WERI-Rb-1 (cell line): ENCODE measurements at regions not wholly inside any gene's neighbourhood (a gene's known extent, or its start where the extent isn't known, plus 50 kb on each side); places are given as distances from the start of the nearest gene placed in this dataset.

ENCODE experiments used
- DNase-seq: peaks from one replicate; pipeline ENCODE4 v3.0.0-alpha.2; 2020
- H3K27ac ChIP-seq: fragments of 250-450 bp; sonication (Bioruptor Pico); 2 replicates; pipeline ENCODE4 v1.5.1; 2020; ENCODE audit warnings: mild to moderate bottlenecking, moderate library complexity
- H3K27me3 ChIP-seq: fragments of 250-450 bp; sonication (Bioruptor Pico); 2 replicates; pipeline ENCODE4 v1.5.1; 2021; ENCODE audit warnings: mild to moderate bottlenecking, low read depth, moderate library complexity; ENCODE audit not compliant: insufficient read depth, severe bottlenecking
- H3K36me3 ChIP-seq: fragments of 250-450 bp; sonication (Bioruptor Pico); 2 replicates; pipeline ENCODE4 v1.5.1; 2020; ENCODE audit warnings: mild to moderate bottlenecking, moderate library complexity
- H3K4me3 ChIP-seq: 2 replicates; pipeline ENCODE4 v1.5.1; 2011; ENCODE audit warnings: low read depth, mild to moderate bottlenecking, control low read depth, low read length
- H3K9me3 ChIP-seq: fragments of 250-450 bp; sonication (Bioruptor Pico); 2 replicates; pipeline ENCODE4 v1.5.1; 2021; ENCODE audit warnings: mild to moderate bottlenecking, moderate library complexity; ENCODE audit not compliant: severe bottlenecking
- TF ChIP-seq, protein P1 (sequence below): IDR thresholded peaks from 2 replicates; pipeline ENCODE4 v1.5.1; 2011; ENCODE audit warnings: low read depth, mild to moderate bottlenecking, control low read depth, inconsistent platforms, low read length

DNA sequence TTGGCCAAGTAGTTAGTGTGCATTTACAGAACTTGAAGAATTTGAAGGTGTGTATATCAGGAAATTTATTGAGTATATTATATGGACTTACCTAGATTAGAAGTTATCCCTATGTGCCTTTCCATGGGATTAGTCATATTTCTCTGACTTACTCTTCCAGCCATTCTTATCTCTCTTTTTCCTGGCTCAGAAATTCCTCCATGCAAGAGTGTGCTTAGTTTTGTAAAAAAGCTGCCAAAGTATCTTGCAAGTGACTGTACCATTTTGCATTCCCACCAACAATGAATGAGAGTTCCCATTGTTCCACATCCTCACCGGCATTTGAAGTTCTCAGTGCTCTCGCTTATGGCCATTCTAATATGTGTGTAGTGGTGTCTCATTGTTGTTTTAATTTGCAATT is 82.2 kb upstream of the GUCA2B start:
- Histone ChIP-seq H3K4me3 (no peak overlapping the region), H3K27me3 (no peaks in the 10 kb centered on the region), H3K36me3 (no peaks in the 10 kb centered on the region), H3K27ac (no peak overlapping the region), H3K9me3 (no peaks in the 10 kb centered on the region)
- no peak for DNase-seq
- TF ChIP-seq, protein P1, sequence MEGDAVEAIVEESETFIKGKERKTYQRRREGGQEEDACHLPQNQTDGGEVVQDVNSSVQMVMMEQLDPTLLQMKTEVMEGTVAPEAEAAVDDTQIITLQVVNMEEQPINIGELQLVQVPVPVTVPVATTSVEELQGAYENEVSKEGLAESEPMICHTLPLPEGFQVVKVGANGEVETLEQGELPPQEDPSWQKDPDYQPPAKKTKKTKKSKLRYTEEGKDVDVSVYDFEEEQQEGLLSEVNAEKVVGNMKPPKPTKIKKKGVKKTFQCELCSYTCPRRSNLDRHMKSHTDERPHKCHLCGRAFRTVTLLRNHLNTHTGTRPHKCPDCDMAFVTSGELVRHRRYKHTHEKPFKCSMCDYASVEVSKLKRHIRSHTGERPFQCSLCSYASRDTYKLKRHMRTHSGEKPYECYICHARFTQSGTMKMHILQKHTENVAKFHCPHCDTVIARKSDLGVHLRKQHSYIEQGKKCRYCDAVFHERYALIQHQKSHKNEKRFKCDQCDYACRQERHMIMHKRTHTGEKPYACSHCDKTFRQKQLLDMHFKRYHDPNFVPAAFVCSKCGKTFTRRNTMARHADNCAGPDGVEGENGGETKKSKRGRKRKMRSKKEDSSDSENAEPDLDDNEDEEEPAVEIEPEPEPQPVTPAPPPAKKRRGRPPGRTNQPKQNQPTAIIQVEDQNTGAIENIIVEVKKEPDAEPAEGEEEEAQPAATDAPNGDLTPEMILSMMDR, result no peak

DNA sequence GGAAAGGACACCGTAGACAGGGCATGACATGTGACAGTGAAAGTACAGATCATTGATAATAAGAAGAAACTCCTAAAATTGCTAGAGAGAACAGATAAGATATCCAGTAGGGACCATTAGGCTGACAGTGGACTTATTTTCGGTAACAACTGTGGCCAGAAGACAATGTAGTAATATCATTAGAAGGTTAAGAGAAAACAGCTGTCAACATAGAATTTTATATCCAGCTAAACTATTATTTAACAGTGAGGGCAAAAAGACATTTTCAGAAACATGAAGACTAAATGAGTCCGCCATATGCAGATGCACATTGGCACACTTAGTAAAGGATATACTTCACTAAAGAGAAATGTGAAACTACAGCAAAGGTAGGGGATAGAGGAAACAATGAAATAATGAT is 95.4 kb upstream of the GUCA2B start:
- H3K27ac ChIP-seq, result no peak overlapping the region
- H3K36me3 ChIP-seq, result no peaks in the 10 kb centered on the region
- peaks cover 11% of the 10 kb centered on the region for H3K9me3 ChIP-seq
- H3K27me3 ChIP-seq, result no peaks in the 10 kb centered on the region
- no peak for DNase-seq
- TF ChIP-seq, protein P1, result no peak
- no peak overlapping the region for H3K4me3 ChIP-seq

DNA sequence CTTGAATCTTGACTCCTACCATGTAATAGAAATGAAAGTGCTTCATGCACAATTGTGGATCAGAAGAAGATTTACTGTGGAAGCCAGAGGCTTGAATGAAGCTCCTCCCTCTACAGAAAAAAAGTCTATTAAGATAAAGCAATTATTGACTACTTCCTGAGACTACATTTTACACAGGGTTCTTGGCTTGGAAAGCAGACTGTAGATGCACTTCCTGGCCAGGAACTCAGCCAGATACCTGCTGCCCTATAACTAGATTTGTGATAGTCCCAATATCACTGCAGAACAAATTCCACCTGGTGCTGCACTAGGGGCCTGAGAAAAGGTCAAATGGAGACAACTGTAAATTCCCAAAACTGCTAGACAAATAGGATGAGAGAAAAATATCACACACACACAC is 96.8 kb upstream of the GUCA2B start:
- H3K36me3 ChIP-seq, result no peaks in the 10 kb centered on the region
- no peak overlapping the region for H3K4me3 ChIP-seq
- no peak overlapping the region for H3K27ac ChIP-seq
- no peak for DNase-seq
- peaks cover 11% of the 10 kb centered on the region for H3K9me3 ChIP-seq
- TF ChIP-seq, protein P1, result no peak
- no peaks in the 10 kb centered on the region for H3K27me3 ChIP-seq

DNA sequence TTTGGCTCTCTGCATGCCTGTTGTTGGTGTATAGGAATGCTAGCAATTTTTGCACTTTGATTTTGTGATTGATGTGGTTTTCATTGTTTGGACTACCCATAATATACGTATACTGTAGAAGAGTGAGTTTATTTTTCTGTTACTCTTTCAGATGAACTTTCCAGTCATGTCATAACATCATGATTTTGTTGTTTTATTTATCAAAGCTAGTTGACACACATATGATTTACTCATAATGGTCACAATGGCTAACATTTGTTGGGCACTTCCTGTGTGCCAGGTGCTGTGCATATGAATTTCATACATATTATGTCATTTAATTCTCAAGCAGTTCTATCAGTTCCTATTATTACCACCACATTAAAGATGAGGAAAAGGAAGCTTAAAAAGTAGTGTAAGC is 98.1 kb upstream of the GUCA2B start:
- Histone ChIP-seq H3K27ac (no peak overlapping the region), H3K9me3 (peaks cover 11% of the 10 kb centered on the region), H3K36me3 (no peaks in the 10 kb centered on the region), H3K27me3 (no peaks in the 10 kb centered on the region), H3K4me3 (no peak overlapping the region)
- TF ChIP-seq, protein P1, result no peak
- DNase-seq, result no peak

DNA sequence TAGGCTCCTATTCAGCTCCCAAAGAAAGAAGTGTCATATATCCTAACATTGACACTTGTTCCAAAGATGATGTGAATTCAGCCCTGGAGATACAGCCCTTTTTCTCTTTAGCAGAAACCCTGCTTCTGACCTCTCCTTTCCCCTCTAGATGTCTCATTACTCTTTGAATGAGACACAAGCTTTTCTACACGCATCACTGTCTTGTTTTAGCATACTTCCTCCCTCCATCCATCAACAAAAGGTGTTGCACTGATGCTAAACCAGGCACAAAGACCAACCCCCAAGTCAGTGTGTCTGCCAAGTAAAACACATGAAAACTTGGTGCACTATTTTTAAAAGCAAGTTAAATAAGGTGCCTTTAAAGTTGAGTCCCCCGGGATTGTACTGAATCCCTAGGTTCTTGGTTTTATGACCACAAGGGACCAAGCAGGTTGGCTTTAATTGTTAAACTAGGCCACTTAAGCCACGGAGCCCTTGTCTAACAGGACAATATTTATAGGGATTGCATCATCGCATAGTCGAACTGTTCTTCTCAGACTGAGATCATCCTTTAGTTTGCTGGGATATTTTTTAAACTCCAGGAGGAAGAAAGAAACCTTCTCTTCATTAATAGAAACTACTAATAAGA is 101.0 kb upstream of the GUCA2B start:
- DNase-seq, result no peak
- TF ChIP-seq, protein P1, result no peak

DNA sequence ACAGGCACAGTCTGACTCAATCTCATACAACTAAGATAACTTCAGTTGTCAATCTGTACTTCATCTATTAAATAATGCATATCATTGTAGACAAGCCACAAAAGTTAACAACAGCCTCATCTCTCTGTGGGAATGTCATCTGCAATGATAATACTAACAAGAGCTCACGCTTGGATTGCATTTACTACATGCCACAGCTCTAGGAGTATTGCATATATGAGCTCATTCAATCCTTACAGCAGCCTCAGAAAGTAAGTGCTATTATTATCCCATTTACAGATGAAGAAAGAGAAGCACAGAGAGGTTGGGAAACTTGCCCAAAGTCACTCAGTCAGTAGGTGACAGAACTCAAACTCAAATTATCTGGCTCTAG is 105.7 kb upstream of the GUCA2B start:
- no peaks in the 10 kb centered on the region for H3K36me3 ChIP-seq
- TF ChIP-seq, protein P1, result no peak
- H3K27ac ChIP-seq, result no peak overlapping the region
- H3K9me3 ChIP-seq, result no peaks in the 10 kb centered on the region
- H3K4me3 ChIP-seq, result no peak overlapping the region
- DNase-seq, result no peak
- no peaks in the 10 kb centered on the region for H3K27me3 ChIP-seq

More for the DNA sequence above, 101.0 kb upstream of the GUCA2B start:
- no peaks in the 10 kb centered on the region for H3K27me3 ChIP-seq
- H3K27ac ChIP-seq, result no peak overlapping the region
- H3K36me3 ChIP-seq, result no peaks in the 10 kb centered on the region
- H3K9me3 ChIP-seq, result no peaks in the 10 kb centered on the region
- H3K4me3 ChIP-seq, result no peak overlapping the region
